ENCODE measurements at regions not wholly inside any gene's neighbourhood (a gene's known extent, or its start where the extent isn't known, plus 50 kb on each side); places are given as distances from the start of the nearest gene placed in this dataset.

GRCh38 chr2:7384773-7385349 is 467.6 kb downstream of the RNF144A start:
- TF ChIP-seq YY1 (IDR thresholded peaks at IDR 0.05; ENCODE audit: insufficient read depth, insufficient read length), result no peak
- TF ChIP-seq ZNF274 (IDR thresholded peaks at IDR 0.05; ENCODE audit: low read depth, low read length), result no peak

Measured in NT2/D1 (cell line).